GM19463 (cell line): ENCODE measurements at regions not wholly inside any gene's neighbourhood (a gene's known extent, or its start where the extent isn't known, plus 50 kb on each side); places are given as distances from the start of the nearest gene placed in this dataset.

Experiments used
- ATAC-seq: cut with Tn5 transposase; IDR thresholded peaks from one replicate; pipeline ENCODE4 v1.9.1; 2021; ENCODE audit warnings: mild to moderate bottlenecking, moderate library complexity; ENCODE audit not compliant: unreplicated experiment

DNA sequence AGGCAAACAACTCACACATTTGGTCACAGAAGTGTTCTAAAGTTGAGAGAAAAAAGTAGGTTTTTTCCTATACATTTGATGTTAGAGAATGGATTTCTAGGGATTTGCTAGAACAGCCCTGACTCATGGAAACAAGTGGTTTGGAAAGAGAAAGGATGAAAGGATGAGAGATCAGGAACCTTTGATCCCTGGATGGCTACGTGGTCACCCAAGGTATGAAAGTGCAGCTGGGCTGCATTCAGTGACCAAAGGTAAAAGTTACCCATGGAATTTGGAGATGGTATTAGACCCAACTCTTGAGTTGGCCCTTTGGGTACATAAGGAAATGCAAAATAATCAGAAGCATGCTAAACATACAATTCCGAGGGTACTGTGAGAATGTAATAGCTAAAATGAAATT is 61.3 kb upstream of the SPIN1 start:
- ATAC-seq: no peak

GRCh38 chr9:88326015-88326414 is 62.2 kb upstream of the SPIN1 start:
- ATAC-seq: no peak

- ATAC-seq: no peak
Measured at GRCh38 chr9:88322906-88323566, 65.2 kb upstream of the SPIN1 start.

GRCh38 chr9:88321764-88322163 is 66.5 kb upstream of the SPIN1 start:
- ATAC-seq: no peak

GRCh38 chr9:88320748-88321415 is 67.4 kb upstream of the SPIN1 start:
- ATAC-seq: no peak

- ATAC-seq: no peak
Measured at GRCh38 chr9:88319936-88320747, 68.1 kb upstream of the SPIN1 start.

GRCh38 chr9:88313364-88314220 is 74.7 kb upstream of the SPIN1 start:
- ATAC-seq: no peak

- no peak for ATAC-seq
Measured at GRCh38 chr9:88312517-88313103, 75.6 kb upstream of the SPIN1 start.

DNA sequence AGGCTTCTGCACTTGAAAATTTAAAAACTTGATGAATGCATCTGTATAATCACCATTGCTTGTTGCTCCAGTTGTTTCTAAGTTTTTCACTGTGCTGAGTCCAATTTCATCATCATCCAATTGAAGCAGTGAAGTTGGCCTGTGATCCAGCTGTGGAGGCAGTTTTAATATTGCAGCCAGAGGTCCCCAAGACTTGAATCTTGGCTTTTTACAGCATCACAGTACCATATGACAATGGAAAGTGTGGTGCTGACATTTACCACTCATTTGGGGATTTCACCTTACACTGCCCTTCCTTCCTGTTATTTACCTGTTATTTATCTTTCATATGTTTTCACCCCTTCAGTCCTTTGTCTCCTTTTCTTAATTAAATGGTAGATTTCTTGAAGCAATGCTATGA is 76.2 kb upstream of the SPIN1 start:
- ATAC-seq: no peak

- no peak for ATAC-seq
Measured at GRCh38 chr9:88310310-88310980, 77.8 kb upstream of the SPIN1 start.

DNA sequence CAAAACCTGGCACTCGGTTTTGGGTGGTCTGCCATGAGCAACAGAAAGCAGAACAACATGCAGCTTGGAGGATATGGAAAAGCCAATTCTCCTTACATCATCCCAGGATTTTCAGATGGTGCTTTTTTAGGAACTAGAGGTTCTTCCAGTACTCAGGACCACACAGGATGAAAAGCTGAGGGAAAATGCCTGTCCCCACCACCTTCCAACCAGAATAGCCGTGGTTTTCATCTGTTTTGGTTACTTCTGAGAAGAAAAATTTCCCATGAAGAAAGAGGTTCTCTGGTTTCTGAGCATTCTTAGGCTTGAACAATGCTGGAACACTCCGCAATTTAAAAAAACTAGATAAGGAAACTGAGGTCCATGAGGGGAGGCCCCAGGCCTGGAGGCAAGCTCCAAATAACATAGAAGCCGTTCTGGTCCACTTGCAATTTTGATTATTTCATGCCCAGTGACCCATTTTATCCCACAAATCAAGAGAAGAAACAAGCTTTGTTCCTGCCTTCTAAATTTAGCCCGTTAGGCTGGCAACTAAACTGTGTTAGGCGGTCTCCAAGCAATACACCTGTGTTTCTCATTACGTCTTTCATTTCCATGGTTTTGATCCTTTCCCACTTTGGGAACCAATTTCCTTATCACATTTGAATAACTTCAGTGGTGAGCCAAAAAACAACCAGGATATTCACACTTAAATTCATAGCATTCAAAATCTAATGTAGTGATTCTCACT is 79.2 kb upstream of the SPIN1 start:
- ATAC-seq: no peak

DNA sequence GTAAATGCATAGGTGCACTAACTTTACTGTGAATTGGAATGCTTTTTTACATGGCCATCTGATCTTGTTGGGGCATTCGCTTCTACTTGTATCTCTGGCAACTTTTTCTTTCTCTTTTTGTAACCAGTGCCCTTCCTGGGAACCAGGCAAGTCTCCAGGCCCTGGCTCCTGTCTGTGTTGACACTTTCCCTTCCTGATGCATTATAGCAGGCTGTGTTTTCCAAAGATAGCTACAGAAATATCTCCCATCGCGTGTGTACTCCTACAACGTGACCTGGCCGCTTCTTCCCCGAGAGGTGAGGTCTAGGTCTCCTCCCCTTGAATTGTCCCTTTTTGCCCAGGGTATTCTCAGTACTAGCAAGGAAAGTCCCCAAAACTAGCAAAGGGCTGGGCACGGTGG is 81.1 kb upstream of the SPIN1 start:
- ATAC-seq: no peak

- peak; percentile 79 for ATAC-seq
Measured at GRCh38 chr9:88303721-88304451, 84.4 kb upstream of the SPIN1 start.

- ATAC-seq: no peak
Measured at GRCh38 chr9:88302579-88303324, 85.5 kb upstream of the SPIN1 start.

DNA sequence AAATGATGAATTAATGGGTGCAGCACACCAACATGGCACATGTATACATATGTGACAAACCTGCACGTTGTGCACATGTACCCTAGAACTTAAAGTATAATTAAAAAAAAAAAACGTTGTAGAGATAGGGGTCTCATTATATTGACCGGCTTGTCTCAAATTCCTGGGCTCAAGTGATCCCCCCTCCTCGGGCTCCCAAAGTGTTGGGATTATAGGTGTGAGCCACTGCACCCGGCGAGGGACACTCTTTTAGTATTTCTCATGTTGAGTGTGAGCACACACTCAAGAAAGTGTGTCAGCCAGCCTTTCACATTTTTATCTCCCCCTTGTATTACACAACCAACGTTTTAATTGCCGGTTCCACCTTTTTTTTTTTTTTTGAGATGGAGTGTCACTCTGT is 87.7 kb upstream of the SPIN1 start:
- ATAC-seq: no peak

DNA sequence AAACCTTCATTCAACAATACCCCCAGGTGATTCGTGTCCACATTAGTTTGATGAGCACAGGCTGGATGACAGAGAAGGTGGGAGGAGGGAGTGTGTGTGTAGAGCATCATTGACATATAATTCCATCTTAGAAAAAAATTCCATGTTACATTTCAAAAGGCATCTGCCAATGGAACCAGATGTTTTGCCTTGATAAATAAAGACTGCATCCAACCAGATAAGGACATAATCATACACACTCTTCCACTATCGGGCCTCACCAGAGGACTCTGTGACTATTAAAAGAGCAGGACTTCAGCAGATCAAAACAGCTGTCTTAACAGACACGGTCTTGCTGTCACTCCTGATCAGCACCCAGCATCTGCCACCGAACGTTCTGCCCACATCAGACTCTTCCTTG is 96.4 kb upstream of the SPIN1 start:
- ATAC-seq: no peak

DNA sequence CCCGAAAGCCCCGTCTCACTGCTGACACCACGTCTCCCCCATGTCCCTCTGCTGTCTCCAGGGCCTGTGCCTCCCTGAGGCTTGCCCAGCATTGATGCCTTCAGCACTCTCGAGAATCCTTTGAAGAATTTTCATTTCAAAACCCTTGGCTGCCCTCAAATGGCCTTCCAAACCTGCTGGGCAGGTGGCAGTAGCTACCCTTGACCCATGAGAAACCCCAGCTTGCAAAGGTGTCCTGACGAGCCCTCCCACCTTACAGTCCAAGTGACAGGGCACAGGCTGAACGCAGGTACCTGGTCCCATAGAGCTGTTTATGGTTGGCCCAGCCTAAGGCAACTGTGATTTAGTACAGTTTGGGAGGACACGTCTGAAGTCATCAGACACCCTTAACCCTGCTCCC is 97.2 kb upstream of the SPIN1 start:
- ATAC-seq: no peak

DNA sequence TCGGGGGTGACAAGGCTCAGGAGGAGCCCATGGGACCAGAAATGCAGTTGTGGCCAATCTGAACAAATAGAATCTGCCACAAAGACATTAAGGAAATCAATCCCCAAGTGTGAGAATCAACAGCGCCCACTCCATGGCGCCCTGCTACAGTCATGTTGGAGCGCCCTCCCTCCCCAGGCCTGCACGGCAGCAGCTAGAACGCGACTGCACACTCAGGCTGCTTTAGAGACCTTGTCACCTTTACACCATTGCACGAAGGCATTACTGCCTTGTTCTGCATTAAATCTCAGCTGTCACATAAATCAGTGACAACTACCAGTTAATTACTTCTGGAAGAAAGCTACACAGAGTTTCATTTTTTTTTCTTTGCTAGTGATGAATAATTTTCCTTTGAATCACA is 98.7 kb upstream of the SPIN1 start:
- ATAC-seq: no peak
